GM19328 (cell line): ENCODE measurements at regions not wholly inside any gene's neighbourhood (a gene's known extent, or its start where the extent isn't known, plus 50 kb on each side); places are given as distances from the start of the nearest gene placed in this dataset.
A peak's percentile ranks its signal among the peaks of the same experiment; 100 is the strongest.
"Not testable (repeated sequence)": the region's sequence is repeated elsewhere in the genome, so short reads cannot be mapped to it uniquely, and the experiment has no call there.

Experiments
- ATAC-seq: cut with Tn5 transposase; IDR thresholded peaks from one replicate; pipeline ENCODE4 v1.9.1; 2021; ENCODE audit warnings: mild to moderate bottlenecking, moderate library complexity; ENCODE audit not compliant: unreplicated experiment

DNA sequence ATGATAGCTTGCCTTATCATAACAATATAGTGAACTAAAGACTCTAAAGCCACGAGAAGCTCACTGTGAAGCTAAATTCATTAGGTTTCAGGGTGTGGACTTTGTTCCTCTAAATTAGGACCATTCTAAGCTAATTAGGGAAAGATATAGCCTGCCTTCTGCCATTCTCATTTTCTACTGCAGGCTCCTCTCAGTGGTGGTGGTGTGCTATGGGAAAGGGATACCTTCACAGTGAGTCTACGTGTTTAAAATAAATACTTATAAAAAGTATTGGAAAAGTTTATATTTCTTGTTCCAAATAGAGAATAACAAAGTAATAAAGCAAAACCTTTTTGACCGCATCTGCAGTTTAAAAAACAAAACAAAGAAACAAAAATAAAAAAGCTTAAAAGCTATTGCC is 327.7 kb downstream of the PAPSS1 start:
- ATAC-seq, result no peak

DNA sequence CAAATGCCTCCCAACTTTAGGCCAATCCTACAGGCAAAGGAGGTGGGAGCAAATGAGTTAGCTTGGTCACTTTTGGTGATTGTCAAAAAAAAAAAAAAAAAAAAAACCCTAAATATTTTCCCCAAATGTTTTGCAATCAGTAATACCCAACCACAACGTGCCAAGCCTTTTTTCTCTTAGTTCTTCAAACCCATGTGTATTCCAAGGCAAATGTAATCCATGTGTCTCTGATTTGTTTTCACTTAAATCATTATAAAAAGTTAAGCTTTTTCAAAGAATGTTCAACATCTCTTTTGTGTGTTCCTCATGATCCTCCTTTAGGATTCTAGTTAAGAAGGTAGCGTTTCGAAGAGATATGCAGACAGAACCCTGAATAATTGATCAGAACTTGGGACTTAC is 328.4 kb downstream of the PAPSS1 start:
- no peak for ATAC-seq

DNA sequence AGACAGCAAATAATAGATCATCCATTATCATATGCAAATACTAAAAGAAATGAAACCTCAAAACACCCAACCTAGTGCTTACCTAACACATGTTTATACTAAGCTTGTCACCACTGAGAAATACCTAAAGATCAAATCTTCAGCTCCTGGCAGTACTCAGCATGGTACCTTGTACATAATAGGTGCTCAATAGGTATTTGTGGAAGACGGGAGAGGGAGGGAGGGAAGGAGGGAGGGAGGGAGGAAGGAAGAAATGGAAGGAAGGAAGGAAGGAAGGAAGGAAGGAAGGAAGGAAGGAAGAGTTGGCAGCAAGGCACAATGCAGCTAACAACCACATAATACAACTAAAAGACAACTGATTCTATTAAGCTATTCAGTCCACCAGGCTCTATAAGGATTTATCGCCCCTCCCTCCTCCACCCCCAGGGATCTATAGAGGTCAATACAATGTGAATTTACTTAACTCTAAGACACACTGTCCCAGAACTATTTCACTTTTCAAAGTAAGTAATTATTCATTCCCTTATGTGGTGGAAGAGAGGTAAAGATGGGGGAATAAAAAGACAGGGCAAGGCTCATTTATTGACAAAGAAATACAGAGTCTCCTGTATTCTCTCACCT is 328.9 kb downstream of the PAPSS1 start:
- no peak for ATAC-seq

DNA sequence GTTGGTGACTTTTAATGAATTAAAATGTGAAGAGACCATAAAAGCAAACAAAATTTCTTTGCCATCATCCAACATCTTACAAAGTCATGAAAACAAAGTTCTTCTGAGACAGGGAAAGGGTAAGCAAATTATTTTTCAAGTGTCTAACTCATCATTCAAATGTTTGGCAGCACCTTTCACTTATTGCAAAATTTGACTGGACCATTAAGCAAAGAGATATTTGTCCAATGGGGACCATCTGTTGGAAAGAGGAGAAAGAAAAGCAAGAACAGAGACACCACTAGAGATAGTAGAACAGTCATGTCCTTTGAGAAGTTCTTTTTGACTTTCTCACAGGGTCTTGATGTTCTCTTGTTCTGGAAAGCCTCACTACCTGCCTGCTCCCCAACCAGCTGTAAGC is 330.1 kb downstream of the PAPSS1 start:
- no peak for ATAC-seq

DNA sequence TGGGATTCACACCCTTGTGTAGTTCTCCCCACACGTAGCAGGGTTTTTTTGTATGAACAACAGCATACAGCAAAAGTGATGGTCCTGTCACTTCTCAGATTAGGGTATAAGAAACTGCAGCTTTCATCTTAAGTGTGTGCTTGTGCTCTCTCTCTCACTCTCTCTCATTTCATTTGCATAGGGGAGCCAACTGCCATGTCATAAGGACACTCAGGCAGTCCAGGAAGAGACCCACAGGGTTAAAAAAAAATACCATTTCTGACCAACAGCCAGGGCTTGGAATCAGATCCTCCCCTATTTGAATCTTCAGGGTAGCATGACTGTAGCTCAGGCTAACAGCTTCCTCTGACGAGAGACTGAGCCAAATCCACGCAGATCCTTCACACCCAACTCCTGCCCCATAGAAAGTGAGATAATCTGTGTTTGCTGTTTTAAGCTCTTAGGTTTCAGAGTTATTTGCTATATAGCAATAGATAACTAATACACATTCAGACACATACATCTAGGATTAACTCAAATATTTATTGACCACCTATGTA is 331.2 kb downstream of the PAPSS1 start:
- peak; percentile 55 for ATAC-seq

DNA sequence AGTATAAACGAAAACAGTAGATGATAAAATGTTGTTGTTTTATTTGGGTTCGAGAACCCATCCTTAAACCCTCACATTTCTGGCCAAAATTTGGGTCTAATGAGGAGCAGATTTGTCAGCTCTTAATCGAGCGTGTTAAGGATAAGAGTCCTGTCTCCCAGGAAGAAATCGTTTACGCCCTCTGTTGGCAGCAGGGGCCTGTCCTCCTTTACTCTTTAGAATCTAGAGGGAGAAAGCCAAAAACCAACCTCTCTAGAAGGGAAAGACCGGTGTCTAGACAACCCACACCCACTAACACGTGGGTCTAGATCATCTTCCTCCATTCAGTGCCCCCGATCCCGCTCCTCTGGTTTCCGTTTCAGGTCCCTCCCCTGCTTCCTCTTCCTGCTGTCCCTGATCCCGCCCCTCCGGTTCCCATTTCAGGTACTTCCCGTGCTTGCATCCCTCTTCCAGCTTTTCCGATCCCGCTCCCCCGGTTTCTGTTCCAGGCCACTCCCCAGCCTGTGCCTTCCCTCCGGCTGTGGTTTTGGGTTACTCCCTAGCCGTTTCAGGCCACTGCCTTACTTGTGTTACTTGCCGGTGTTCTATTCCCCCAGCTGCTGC is 339.1 kb downstream of the PAPSS1 start:
- ATAC-seq, result no peak

DNA sequence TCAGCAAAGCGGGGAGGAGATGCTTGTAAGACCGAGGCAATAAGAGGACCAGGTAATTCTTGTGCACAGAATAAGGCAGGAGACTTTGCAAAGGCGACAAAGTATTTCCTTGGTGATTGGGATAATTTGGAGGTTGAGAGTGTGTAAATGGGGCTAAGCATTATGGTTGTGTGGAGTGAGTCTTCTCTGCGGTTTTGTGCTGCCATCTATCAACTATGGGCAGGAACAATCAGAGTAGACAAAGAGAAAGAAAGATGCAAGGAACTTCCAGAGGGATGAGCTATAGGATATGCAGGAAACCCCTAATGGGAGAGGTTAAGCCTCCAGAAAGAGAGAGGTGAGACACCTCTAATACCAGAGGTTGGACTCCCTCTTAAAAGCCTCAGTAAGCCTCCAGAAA is 339.8 kb downstream of the PAPSS1 start:
- ATAC-seq, result no peak

DNA sequence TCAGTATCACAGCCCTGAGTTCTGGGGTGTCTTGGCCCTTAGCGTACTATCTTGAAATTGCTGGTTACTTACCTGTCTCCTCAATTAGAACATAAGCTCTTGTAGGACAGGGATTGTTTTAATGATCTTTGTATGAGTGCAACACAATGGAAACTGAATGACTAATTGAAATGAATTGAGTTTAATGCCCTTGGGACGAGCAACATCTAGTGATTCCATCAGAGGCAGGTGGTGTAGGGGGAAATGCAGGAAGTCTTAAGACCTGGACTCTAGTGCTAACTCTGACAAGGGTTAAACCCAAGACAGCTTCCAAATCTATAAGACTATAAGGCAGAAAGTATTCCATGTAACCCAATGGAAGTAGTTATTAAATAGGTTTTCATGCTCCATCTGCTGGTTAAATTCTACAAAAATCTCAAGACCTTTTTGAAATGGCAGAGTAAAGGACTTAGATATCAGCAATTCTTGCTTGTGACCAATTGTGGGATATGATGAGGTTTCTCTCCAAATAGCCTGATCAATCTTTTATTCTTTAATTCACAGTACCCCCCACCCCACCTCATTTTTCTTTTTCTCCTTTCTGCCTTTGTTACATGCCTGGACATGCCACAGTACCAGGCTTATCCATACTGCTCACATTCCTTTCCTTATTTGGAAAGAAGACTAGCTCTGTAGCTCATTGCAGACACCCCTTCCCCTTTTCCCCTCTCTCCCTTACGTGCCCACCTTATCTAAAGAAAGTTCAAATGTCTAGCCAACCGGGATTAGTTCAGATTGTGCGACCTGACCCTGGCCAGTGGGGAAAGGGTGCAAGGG is 340.8 kb downstream of the PAPSS1 start:
- ATAC-seq, result no peak

DNA sequence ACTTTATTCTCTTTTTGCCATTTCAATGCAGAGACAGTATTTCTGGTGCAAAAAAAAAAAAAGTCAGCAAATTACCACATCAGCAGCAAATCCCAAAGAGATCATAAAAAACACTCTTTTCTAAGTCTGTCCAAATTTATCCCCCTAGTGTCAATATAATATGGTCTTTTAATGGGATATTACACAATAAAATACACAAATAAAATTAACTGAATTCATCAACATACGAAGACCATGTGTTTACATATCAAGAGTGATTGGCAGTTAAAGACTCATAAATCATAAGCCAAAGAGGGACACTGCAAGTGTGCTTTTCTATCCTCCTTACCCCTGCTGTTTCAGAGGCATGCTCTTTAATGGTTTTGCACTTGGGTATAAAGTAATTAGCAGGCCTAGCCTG is 340.2 kb upstream of the DKK2 start:
- ATAC-seq, result no peak

DNA sequence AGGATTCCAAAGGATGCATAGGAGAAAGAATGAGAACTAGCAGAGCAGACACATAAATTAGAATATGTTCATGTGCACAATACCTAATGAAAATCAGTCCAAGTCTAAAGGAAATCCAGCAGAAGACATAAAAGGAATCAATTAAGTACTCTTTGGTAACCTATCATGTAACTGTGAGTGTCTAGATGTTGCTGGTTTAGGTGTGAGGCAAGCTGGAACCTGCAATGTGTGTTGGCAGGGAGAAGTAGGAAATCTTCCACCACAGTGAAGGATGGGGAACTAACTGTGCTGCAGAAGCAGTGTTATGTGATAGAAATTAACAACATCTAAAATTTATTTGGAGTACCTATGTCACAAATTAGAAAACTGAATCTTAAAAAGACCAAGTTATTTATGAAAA is 330.8 kb upstream of the DKK2 start:
- no peak for ATAC-seq

DNA sequence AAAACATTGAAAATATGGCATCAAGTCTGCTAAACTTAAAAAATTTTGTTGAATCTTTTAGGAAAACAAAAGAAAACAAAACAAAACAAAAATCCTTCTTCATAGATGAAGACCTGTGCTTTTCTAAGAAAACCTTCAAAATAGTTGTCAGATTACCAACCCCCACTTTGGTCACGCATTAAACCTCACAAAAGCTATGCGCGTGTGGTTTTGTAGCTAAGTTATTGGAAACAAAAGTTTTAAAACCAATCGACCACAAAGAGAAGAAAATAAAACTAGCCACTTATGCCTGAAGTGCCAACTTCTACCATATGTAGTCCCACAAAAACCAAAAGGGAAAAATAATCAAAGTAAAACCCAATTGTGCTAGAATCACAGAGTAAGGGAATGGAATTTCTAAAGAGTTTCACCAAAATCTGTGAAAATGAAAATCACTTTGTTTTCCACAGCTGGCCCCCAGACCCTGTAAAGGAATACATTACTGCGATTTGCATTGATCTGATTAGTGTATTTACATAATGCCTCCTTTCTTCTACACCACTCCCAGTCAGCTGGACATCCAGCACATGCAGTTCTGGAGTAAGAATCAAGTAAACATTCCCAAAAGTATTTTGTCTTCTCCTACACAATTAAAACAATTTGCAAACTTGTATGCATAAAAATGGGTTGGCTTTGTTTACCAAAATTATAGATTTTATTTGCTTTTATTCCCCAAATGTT is 330.1 kb upstream of the DKK2 start:
- ATAC-seq, result no peak

DNA sequence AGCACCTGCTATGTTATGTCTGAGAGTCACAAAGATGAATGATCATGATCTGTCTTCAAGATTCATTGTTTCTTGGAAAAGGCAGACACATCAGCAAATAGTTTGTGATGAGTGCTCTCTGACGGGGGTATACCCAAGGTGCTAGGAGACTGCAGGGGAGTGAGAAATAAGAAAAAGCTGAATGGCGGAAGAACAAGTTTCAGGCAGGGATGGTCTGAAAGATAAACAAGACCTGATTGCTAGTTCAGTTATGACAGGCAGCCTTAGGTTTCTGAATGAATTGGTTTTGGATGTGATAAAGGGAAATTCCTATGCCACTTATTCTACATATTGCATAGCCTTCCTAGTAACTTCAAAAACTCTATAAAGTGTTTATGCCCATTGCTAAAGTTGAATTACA is 327.0 kb upstream of the DKK2 start:
- no peak for ATAC-seq

DNA sequence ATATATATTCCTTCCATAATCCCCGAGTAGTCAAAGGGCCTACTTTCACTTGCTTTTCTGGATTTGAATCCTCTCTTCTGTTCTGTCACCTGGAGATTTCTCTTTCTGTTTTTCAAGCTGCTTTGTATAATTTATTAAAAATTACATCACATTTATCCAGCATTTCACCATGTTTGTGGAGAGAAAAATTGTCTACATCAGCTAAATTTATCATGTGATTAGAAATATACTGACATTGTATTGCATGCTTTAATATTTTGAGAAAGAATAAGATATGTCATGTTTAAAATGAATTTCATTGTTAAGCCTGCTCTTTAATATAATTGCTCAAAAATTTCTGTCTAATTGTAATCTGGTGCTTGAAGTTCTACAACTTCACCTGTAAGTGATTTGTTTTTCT is 323.1 kb upstream of the DKK2 start:
- no peak for ATAC-seq

DNA sequence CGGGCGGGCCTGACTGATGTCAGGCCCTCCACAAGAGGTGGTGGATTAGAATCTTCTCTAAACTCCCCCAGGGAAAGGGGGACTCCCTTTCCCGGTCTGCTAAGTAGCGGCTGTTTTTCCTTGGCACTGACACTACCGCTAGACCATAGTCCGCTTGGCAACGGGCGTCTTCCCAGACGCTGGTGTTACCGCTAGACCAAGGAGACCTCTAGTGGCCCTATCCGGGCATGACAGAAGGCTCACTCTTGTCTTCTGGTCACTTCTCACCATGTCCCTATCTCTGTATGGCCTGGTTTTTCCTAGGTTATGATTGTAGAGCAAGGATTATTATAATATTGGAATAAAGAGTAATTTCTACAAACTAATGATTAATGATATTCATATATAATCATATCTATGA is 318.2 kb upstream of the DKK2 start:
- ATAC-seq, result not testable (repeated sequence)

DNA sequence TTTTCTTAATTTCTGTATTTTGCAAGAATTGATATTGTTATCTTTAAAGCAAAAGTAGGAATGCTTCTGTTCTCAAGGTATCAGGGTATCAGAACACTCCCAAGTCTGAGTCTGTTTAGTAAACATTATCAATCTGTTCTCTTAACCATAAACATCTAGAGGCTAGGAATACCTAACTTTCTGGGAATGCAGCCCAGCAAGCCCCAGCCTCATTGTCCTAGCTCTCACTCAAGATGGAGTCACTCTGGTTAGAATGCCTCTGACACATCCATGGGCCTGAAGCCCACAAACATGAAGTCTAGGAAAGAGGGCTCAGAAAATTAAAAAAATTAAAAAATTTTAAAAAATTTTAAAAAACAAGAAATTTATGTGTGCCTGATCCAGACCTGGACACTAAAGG is 315.1 kb upstream of the DKK2 start:
- no peak for ATAC-seq

DNA sequence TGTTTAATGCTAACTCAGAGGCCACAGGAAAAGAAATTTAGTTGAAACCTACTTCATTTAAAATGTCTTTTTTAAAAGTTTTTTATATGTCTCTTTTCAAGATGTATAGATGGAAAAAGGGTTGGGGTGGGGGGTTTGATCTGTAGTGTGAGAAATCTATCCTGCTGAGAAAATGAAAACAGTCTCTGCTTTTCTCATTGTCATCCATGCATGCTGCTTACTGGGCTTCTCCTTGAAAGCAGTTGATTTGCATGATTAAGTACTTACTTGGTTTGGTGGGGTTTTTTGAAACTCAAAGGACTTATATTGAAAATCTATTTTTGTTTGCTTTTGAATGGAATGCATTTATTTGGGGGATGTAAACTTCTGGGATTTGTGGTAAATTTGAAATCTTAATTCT is 313.6 kb upstream of the DKK2 start:
- ATAC-seq, result no peak

DNA sequence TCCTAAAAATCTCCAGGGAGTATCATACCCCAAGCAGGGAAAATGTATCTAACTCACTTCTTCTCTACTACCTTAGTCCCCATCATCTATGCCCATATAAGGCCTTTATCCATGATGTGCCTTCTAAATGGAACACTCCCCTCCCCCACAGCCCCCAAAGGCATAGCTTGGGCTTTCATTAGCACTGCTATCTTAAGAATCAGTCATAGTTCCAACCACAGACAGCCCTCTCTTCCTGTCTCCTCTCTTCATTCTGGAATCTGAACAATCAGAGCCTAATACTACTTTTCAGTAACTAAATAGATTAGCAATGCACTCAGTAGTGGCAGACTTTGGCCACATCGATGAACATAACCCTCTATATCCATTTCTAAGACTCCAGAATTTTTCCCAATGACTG is 313.2 kb upstream of the DKK2 start:
- ATAC-seq, result no peak

DNA sequence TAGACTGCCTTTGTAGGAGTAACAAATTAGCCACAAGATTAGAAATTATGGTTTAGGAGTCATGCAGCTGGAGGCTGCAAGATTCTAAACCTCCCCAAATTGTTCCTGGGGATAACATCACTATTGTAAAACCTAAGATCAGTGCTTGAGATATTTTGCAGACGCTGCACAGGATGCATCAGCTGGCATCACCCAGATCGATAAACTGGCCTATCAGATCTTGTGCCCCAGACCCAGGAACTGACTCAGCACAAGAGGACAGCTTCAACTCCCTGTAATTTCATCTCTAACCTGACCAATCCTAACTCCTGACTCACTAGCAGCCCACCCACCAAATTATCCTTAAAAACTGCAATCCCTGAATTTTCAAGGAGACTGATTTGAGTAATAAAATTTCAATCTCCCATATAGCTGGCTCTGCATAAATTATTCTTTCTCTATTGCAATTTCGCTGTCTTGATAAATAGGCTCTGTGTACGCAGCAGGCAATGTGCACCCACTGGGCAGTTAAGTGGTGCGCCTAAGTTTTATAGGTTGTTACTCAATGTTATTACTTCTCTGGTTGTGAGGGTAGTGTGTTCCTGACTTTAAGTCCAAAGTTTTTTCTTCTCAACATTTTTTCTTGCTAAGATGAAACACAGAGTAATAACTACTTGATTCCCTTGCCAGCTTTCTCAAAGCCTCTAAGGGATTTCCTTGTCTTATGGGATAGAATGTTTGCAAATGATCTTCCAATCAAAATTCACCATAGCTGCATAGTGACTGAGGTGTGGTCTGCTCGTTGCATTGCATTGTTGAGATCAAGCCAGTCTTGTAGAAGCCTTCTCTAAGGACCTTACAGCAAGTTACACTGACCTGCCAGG is 312.3 kb upstream of the DKK2 start:
- ATAC-seq, result no peak

DNA sequence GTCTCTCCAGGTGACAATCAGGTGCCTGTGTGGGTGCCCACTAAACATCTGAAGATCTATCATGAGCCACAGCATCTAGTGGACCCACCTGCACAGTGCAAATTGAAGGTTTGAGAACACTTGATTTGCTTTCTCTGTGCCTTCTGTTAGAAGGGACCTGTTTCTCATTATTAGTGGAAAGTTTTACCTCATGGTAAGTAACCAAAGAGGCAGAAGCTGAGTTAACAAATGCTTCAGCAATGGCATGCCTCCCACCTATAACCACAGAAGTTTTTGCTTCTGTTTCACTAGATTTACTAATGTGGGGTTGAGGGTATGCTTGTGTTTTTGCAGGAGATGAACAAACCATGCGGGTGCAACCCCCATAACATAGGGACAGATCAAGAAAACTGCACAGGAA is 297.4 kb upstream of the DKK2 start:
- no peak for ATAC-seq

DNA sequence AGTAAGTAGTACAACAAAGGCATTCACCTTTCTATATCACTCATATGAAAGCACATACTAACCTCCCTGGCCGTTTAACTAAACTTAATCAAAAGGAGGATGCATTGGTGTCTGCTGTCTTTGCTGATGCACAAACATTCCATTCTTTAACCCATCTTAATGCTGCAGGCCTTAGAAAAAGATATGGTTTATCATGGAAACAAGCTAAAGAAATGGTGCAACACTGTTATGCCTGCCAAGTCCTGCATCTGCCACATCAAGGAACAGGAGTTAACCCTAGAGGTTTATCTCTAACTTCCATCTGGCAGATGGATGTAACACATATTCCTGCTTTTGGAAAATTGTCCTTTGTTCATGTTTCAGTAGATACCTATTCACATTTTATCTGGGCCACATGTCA is 296.5 kb upstream of the DKK2 start:
- ATAC-seq, result not testable (repeated sequence)

DNA sequence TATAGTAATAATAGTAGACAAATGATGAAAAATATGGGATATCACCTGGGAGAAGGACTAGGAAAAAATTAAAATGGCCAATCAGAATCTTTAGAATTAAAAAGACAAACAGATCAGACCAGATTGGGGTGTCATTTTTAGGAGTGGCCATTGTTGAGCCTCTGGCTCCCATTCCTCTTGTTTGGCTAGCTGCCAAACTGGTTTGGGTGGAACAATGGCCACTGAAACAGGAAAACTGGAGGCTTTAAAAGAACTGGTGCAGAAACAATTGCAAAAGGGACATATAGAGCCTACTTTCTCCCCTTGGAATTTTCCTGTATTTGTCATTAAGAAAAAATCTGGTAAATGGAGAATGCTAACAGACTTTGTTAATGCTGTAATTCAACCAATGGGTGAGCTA is 294.8 kb upstream of the DKK2 start:
- no peak for ATAC-seq
